ENCODE measurements at regions not wholly inside any gene's neighbourhood (a gene's known extent, or its start where the extent isn't known, plus 50 kb on each side); places are given as distances from the start of the nearest gene placed in this dataset.

DNA sequence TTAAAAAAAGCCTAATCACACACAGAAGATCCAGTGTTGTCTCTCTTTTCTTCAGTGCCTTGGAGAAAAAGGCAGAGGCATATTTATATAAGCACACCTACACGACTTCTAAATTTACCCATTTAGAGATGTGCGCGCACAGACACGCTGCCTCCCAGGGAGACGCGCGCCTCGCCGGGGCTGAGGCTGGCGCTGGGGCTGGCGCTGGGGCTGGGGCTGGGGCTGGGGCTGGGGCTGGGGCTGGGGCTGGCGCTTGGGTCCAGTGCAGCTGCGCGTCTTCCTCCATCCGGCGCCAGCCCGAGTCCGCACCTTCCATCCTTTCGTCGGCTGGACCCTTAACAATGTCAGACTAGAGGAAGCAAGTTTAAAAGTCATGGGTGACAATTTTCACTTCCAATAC lies 118.4 kb upstream of the ARID2 start:
- ChIA-PET POLR2A (no interaction called here), CTCF (no interaction called here)
- Mint-ChIP-seq H3K36me3 (ENCODE audit: low read depth) (no peaks in the 10 kb centered on the region), H3K27ac (no peak overlapping the region), H3K27me3 (peaks cover 5% of the 10 kb centered on the region), H3K9me3 (no peaks in the 10 kb centered on the region), H3K4me3 (no peak overlapping the region), H3K4me1 (peaks cover 7% of the 10 kb centered on the region)
- DNase-seq: no peak

GRCh38 chr12:45611495-45611894 lies 118.0 kb upstream of the ARID2 start:
- Mint-ChIP-seq H3K9me3 (no peaks in the 10 kb centered on the region), H3K27ac (no peak overlapping the region), H3K27me3 (peaks cover 5% of the 10 kb centered on the region), H3K4me1 (peaks cover 7% of the 10 kb centered on the region), H3K4me3 (no peak overlapping the region), H3K36me3 (ENCODE audit: low read depth) (no peaks in the 10 kb centered on the region)
- POLR2A ChIA-PET: no interaction called here
- no peak for DNase-seq
- CTCF ChIA-PET: interaction anchor here (0.5 kb wide), 1 partner anchor 368 kb away, joined by 3 read pairs; no protein-coding TSS in a partner anchor

DNA sequence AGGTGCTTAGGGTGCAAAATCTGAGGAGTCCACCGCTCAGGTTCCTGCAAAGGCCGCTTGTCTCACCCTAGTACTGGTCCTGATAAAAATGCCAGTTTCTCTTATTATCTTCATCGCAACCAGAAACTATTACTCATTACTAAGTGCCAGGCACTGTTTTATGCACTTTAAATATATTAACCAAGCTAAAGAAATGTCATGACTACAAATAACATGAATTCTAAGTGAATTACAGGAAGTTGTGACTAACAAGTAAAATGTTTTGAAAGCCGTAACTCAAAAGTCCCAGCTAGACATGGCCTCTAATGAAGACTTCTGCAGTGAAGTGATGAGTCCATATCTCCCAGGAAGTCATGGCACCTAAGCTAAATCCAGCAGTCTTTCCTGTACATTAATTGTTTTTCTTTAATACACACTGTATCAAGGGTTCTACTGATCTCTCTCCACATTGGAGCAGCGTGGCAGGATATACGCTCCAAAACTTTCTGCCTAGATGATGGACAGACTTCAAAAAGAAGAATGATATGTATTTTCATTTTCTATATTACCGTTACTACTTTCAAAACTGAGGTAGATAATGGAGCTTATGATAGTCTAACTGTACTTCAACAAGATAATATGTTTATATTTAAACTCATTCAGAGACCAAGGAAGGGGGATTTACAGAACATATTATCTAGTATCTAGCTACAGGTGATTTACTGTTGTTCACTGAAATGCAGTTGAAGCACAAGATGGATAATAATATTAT lies 117.3 kb upstream of the ARID2 start:
- peaks cover 5% of the 10 kb centered on the region for H3K27me3 Mint-ChIP-seq
- ChIA-PET CTCF (interaction anchor here (0.5 kb wide), 1 partner anchor 367 kb away, joined by 3 read pairs; no protein-coding TSS in a partner anchor), POLR2A (no interaction called here)
- no peak overlapping the region for H3K27ac Mint-ChIP-seq
- peaks cover 7% of the 10 kb centered on the region for H3K4me1 Mint-ChIP-seq
- no peak for DNase-seq
- no peak overlapping the region for H3K4me3 Mint-ChIP-seq
- no peaks in the 10 kb centered on the region for H3K36me3 Mint-ChIP-seq (ENCODE audit: low read depth)
- no peaks in the 10 kb centered on the region for H3K9me3 Mint-ChIP-seq

DNA sequence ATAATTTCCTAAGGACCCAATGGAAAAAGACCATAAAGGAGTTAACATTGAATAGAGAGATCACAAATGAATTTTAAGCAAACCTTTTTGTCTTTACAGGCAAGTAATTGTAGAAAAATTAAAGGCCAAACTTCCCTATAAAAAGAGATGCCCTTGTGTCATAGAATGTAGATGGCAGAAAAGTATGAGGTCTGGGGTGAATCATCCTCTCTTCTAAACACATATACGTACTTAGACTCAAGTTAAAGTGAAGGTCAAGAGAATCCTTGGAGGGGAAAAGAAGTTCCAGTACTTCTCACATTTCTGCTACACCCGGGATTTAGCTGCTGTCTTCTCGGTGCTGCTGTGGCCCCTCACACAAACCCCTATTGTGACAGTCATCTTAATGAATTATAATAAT lies 116.2 kb upstream of the ARID2 start:
- Mint-ChIP-seq H3K27ac (no peak overlapping the region), H3K36me3 (ENCODE audit: low read depth) (no peaks in the 10 kb centered on the region), H3K4me1 (peaks cover 7% of the 10 kb centered on the region), H3K4me3 (no peak overlapping the region), H3K27me3 (peaks cover 5% of the 10 kb centered on the region), H3K9me3 (no peaks in the 10 kb centered on the region)
- DNase-seq: no peak
- ChIA-PET POLR2A (no interaction called here), CTCF (interaction anchor here (1.1 kb wide), 1 partner anchor 47 kb away, joined by 4 read pairs; no protein-coding TSS in a partner anchor)

DNA sequence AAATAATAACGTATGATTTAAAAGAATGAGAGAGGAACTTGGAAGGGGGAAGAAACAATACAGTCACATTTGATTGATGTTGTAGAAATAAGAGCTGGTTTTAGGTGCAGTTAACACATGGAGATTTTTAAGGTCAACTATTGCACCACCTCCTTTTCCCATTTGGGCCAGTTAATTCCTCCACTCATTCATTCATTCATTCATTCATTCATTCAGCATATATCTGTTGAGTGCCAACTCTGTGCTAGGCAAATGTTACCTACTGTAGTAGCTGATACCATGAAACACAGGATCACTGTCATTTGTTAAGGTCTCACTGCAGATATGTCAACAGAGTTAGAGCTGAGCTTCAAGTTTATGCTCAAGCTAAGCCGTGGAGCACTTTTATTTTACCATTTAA lies 115.7 kb upstream of the ARID2 start:
- Mint-ChIP-seq H3K27ac (no peak overlapping the region), H3K36me3 (ENCODE audit: low read depth) (no peaks in the 10 kb centered on the region), H3K4me1 (peaks cover 7% of the 10 kb centered on the region), H3K9me3 (no peaks in the 10 kb centered on the region), H3K4me3 (no peak overlapping the region), H3K27me3 (peaks cover 5% of the 10 kb centered on the region)
- DNase-seq: no peak
- ChIA-PET CTCF (interaction anchor here (1.1 kb wide), 1 partner anchor 46 kb away, joined by 4 read pairs; no protein-coding TSS in a partner anchor), POLR2A (no interaction called here)

DNA sequence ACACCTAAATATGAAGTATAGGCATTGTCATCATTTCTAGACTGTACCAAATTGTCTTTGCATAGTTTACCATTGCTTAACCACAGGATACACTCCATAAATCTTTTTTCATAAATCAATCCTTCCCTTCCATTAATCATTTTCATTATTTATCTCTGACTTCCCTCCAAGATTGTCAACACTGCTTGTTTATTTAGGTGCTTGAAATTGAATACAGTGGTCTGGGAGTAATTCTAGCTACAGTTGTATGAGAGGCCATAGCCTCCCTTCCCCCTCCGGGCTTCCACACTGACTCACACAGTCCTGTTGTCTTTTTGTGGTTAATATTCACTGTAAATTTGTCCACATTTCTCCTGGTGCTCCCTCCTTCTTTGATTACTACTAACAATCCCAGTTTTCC lies 114.2 kb upstream of the ARID2 start:
- H3K27ac Mint-ChIP-seq: no peak overlapping the region
- ChIA-PET CTCF (no interaction called here), POLR2A (no interaction called here)
- no peak overlapping the region for H3K4me3 Mint-ChIP-seq
- H3K36me3 Mint-ChIP-seq (ENCODE audit: low read depth): no peaks in the 10 kb centered on the region
- peaks cover 7% of the 10 kb centered on the region for H3K4me1 Mint-ChIP-seq
- peaks cover 10% of the 10 kb centered on the region for H3K27me3 Mint-ChIP-seq
- DNase-seq: no peak
- H3K9me3 Mint-ChIP-seq: peaks cover 2% of the 10 kb centered on the region

- Mint-ChIP-seq H3K27ac (no peak overlapping the region), H3K4me1 (no peaks in the 10 kb centered on the region), H3K9me3 (peaks cover 3% of the 10 kb centered on the region), H3K36me3 (ENCODE audit: low read depth) (no peaks in the 10 kb centered on the region), H3K27me3 (peaks cover 14% of the 10 kb centered on the region), H3K4me3 (no peak overlapping the region)
- POLR2A ChIA-PET: no interaction called here
- CTCF ChIA-PET: interaction anchor here (0.6 kb wide), 1 partner anchor 29 kb away, joined by 3 read pairs; no protein-coding TSS in a partner anchor
- DNase-seq: no peak
These were observed 109.8 kb upstream of the ARID2 start for GRCh38 chr12:45619736-45620135.

GRCh38 chr12:45621703-45622102 lies 107.8 kb upstream of the ARID2 start:
- H3K4me3 Mint-ChIP-seq: no peak overlapping the region
- no peak overlapping the region for H3K27ac Mint-ChIP-seq
- H3K27me3 Mint-ChIP-seq: peaks cover 12% of the 10 kb centered on the region
- ChIA-PET POLR2A (no interaction called here), CTCF (no interaction called here)
- H3K36me3 Mint-ChIP-seq (ENCODE audit: low read depth): no peaks in the 10 kb centered on the region
- H3K9me3 Mint-ChIP-seq: peaks cover 3% of the 10 kb centered on the region
- H3K4me1 Mint-ChIP-seq: no peaks in the 10 kb centered on the region
- no peak for DNase-seq

DNA sequence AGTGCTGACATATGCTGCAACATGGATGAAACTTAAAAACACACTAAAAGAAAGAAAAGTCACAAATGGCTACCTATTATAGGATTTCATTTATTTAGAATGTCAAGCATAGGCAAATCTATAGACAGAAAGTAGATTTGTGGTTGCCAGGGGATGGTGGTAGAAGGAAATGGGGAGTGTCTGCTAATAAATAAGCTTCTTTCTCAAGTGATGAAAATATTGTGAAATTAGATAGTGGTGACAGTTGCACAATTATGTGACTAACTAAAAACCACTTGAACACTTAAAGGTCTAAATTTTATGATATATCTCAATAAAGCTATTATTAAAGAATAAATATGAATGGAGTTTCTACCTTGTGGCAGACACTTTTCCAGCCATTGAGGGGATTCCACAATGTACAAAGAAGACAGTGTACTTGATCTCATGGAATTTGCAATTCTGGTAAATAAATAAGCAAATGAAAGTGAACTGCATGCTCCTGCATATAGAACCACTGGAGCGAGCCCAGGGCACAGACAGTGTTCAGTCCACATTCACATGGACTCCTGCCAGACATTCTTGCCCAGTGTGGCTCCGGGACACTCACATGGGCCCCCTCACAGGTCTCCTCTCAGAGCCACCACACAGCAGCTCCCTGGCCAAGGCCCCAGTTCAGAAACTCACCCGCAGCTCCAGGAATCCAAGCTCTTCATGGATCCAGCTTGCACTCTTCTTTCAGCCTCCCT lies 107.1 kb upstream of the ARID2 start:
- ChIA-PET POLR2A (no interaction called here), CTCF (no interaction called here)
- DNase-seq: no peak
- no peaks in the 10 kb centered on the region for H3K4me1 Mint-ChIP-seq
- peaks cover 12% of the 10 kb centered on the region for H3K27me3 Mint-ChIP-seq
- no peak overlapping the region for H3K27ac Mint-ChIP-seq
- peaks cover 3% of the 10 kb centered on the region for H3K9me3 Mint-ChIP-seq
- H3K36me3 Mint-ChIP-seq (ENCODE audit: low read depth): no peaks in the 10 kb centered on the region
- no peak overlapping the region for H3K4me3 Mint-ChIP-seq

DNA sequence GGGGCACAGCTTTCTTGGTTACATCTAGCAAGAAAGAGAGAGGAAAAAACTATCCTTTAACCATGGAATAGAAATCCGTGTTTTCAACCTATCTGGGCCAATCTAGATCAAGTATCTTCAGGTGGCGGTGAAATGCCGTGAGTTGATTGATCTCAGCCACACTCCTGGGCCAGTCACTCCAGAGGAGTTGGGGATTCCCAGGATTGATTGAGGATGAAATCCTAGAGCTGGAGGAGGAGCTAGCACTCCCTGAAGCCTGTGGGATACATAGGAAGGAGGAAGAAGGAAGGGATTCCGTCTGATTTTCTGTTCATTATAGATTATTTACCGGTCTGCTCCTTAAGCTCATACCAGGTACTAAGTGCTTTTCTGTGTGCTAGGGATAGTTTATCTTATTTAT lies 106.3 kb upstream of the ARID2 start:
- Mint-ChIP-seq H3K36me3 (ENCODE audit: low read depth) (no peaks in the 10 kb centered on the region), H3K9me3 (peaks cover 3% of the 10 kb centered on the region), H3K27me3 (peaks cover 13% of the 10 kb centered on the region), H3K4me3 (no peak overlapping the region), H3K27ac (no peak overlapping the region), H3K4me1 (no peaks in the 10 kb centered on the region)
- CTCF ChIA-PET: no interaction called here
- POLR2A ChIA-PET: no interaction called here
- DNase-seq: no peak

DNA sequence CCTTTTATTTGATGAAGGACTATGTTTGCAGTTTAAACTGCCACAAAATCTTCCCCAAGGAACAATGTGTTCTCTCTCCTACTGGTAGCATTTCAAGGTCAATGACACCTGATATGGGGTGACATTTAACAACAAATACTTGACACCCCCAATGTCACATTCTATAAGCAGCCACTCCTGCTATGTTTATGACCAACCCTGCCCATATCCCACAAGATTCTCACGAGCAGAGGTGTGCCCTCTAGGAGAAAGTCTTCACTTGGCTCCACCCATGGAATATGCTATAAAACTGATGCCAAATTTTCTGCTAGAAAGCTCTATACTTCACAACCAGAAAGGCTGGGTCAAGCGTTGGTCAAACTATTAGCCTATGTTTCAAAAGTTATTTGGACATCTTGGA lies 105.6 kb upstream of the ARID2 start:
- peaks cover 3% of the 10 kb centered on the region for H3K9me3 Mint-ChIP-seq
- DNase-seq: no peak
- H3K27me3 Mint-ChIP-seq: peaks cover 17% of the 10 kb centered on the region
- ChIA-PET CTCF (no interaction called here), POLR2A (no interaction called here)
- no peak overlapping the region for H3K27ac Mint-ChIP-seq
- H3K4me1 Mint-ChIP-seq: no peaks in the 10 kb centered on the region
- H3K36me3 Mint-ChIP-seq (ENCODE audit: low read depth): no peaks in the 10 kb centered on the region
- H3K4me3 Mint-ChIP-seq: no peak overlapping the region

DNA sequence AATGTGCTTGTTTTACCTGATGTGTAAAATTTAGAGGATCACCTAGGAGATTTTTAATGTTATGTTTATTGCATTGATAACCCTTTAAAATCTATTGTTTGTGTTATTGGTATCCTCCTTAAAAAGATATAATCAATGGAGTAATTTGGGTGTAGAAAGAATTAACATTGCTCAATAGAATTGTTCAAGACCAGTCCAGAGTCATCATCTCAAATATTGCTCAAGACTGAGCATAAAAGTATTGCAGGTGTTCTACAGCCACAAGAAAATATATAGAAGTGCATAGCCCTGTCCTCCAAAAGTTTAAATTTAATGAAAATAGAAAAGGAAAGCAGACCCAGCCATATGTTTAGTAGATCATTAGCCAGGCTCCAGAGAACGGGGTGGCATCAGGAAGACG lies 102.5 kb upstream of the ARID2 start:
- Mint-ChIP-seq H3K27me3 (peaks cover 17% of the 10 kb centered on the region), H3K36me3 (ENCODE audit: low read depth) (no peaks in the 10 kb centered on the region), H3K9me3 (no peaks in the 10 kb centered on the region), H3K4me1 (no peaks in the 10 kb centered on the region), H3K4me3 (no peak overlapping the region), H3K27ac (no peak overlapping the region)
- CTCF ChIA-PET: no interaction called here
- POLR2A ChIA-PET: no interaction called here
- no peak for DNase-seq

DNA sequence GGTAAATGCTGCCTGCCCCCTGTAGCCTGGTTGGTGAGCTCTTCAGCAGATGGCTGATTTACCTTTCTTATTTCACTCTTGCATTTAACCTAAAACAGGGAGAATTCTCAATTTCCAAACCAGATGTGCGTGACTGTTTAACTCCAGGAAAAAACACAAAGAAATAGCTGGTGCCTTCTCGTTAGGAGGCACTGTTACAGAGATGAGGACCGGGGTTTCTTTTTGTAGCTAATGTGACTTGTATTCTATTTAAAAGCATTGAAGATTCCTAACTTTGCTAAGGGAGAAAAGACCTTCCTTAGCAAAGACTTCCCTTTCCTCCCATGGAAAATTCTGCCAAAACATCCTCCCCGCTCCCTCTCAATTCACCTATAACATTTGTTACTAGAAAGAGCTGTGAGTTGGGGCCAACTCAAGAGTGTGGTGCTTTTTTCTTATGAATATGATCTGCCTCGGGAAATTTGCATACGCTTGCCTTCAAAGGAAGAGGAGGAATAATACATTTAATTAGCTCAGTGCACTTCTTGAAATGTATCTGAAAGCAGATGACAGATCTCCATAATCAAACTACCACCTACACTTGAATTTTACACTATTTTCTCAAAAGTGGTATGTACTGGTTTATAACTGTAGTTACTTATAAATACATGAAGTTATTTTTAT lies 102.0 kb upstream of the ARID2 start:
- Mint-ChIP-seq H3K27ac (no peak overlapping the region), H3K4me3 (no peak overlapping the region), H3K9me3 (no peaks in the 10 kb centered on the region), H3K4me1 (no peaks in the 10 kb centered on the region), H3K27me3 (peaks cover 18% of the 10 kb centered on the region), H3K36me3 (ENCODE audit: low read depth) (no peaks in the 10 kb centered on the region)
- DNase-seq: no peak
- CTCF ChIA-PET: no interaction called here
- POLR2A ChIA-PET: no interaction called here
